ENCODE measurements at regions not wholly inside any gene's neighbourhood (a gene's known extent, or its start where the extent isn't known, plus 50 kb on each side); places are given as distances from the start of the nearest gene placed in this dataset.

- Histone ChIP-seq H3K27ac (no peak overlapping the region), H3K79me2 (ENCODE audit: low read depth) (no peaks in the 10 kb centered on the region), H3F3A (ENCODE audit: low read depth) (no peaks in the 10 kb centered on the region), H3K9me3 (ENCODE audit: low read depth) (no peaks in the 10 kb centered on the region), H2AFZ (replicated peaks) (peak overlapping the region; percentile 28), H3K4me1 (no peaks in the 10 kb centered on the region), H3K4me3 (no peak overlapping the region), H4K20me1 (ENCODE audit: low read depth) (no peaks in the 10 kb centered on the region), H3K4me2 (no peak overlapping the region), H3K9ac (no peak overlapping the region), H3K27me3 (no peaks in the 10 kb centered on the region), H3K36me3 (no peaks in the 10 kb centered on the region)
- no peaks in the 10 kb centered on the region for H3K36me3 Mint-ChIP-seq
- no peak overlapping the region for H3K27ac Mint-ChIP-seq
- DNase-seq (ENCODE audit: low spot score), result no peak
- TF ChIP-seq EZH2phosphoT487 (IDR thresholded peaks at IDR 0.05) (no peak), EZH2 (IDR thresholded peaks at IDR 0.05) (no peak), CTCF (IDR thresholded peaks at IDR 0.05) (no peak)
- no peaks in the 10 kb centered on the region for H3K9me3 Mint-ChIP-seq
- no peaks in the 10 kb centered on the region for H3K27me3 Mint-ChIP-seq (ENCODE audit: insufficient read depth, low read depth)
- H3K4me1 Mint-ChIP-seq, result no peaks in the 10 kb centered on the region
- H3K4me3 Mint-ChIP-seq, result no peak overlapping the region
Measured at GRCh38 chr2:17380003-17380402, 138.2 kb downstream of the RAD51AP2 start.

- peaks cover 4% of the 10 kb centered on the region for H3K9me3 Mint-ChIP-seq
- no peak for TF ChIP-seq EZH2 (IDR thresholded peaks at IDR 0.05)
- no peaks in the 10 kb centered on the region for H3K27me3 ChIP-seq
Measured at GRCh38 chr2:17375262-17375661, 143.0 kb downstream of the RAD51AP2 start.

GRCh38 chr2:17373741-17374140, 144.5 kb downstream of the RAD51AP2 start:
- TF ChIP-seq CTCF (IDR thresholded peaks at IDR 0.05) (no peak), EZH2 (IDR thresholded peaks at IDR 0.05) (no peak), EZH2phosphoT487 (IDR thresholded peaks at IDR 0.05) (no peak)
- no peak overlapping the region for H2AFZ ChIP-seq (replicated peaks)
- H4K20me1 ChIP-seq (ENCODE audit: low read depth), result no peaks in the 10 kb centered on the region
- H3K27me3 Mint-ChIP-seq (ENCODE audit: insufficient read depth, low read depth), result no peaks in the 10 kb centered on the region
- H3K9me3 ChIP-seq (ENCODE audit: low read depth), result no peaks in the 10 kb centered on the region
- H3K4me3 ChIP-seq, result no peak overlapping the region
- H3K27ac Mint-ChIP-seq, result no peak overlapping the region
- no peaks in the 10 kb centered on the region for H3F3A ChIP-seq (ENCODE audit: low read depth)
- H3K4me3 Mint-ChIP-seq, result no peak overlapping the region
- no peaks in the 10 kb centered on the region for H3K4me1 ChIP-seq
- no peaks in the 10 kb centered on the region for H3K27me3 ChIP-seq
- no peak overlapping the region for H3K4me2 ChIP-seq
- no peak overlapping the region for H3K27ac ChIP-seq
- H3K36me3 Mint-ChIP-seq, result no peaks in the 10 kb centered on the region
- no peak for DNase-seq (ENCODE audit: low spot score)
- H3K9me3 Mint-ChIP-seq, result peaks cover 4% of the 10 kb centered on the region
- H3K9ac ChIP-seq, result no peak overlapping the region
- H3K36me3 ChIP-seq, result no peaks in the 10 kb centered on the region
- H3K4me1 Mint-ChIP-seq, result no peaks in the 10 kb centered on the region
- H3K79me2 ChIP-seq (ENCODE audit: low read depth), result no peaks in the 10 kb centered on the region

More at GRCh38 chr2:17375262-17375661, 143.0 kb downstream of the RAD51AP2 start:
- Histone ChIP-seq H3K4me3 (no peak overlapping the region), H4K20me1 (ENCODE audit: low read depth) (no peaks in the 10 kb centered on the region), H2AFZ (replicated peaks) (peak overlapping the region; percentile 9), H3K4me2 (no peak overlapping the region), H3K27ac (no peak overlapping the region), H3F3A (ENCODE audit: low read depth) (no peaks in the 10 kb centered on the region), H3K9me3 (ENCODE audit: low read depth) (no peaks in the 10 kb centered on the region), H3K4me1 (no peaks in the 10 kb centered on the region), H3K79me2 (ENCODE audit: low read depth) (no peaks in the 10 kb centered on the region), H3K9ac (no peak overlapping the region), H3K36me3 (no peaks in the 10 kb centered on the region)
- no peak overlapping the region for H3K4me3 Mint-ChIP-seq
- no peaks in the 10 kb centered on the region for H3K36me3 Mint-ChIP-seq
- H3K27ac Mint-ChIP-seq, result no peak overlapping the region
- H3K4me1 Mint-ChIP-seq, result no peaks in the 10 kb centered on the region
- no peak for DNase-seq (ENCODE audit: low spot score)
- no peaks in the 10 kb centered on the region for H3K27me3 Mint-ChIP-seq (ENCODE audit: insufficient read depth, low read depth)

GRCh38 chr2:17373041-17373440, 145.2 kb downstream of the RAD51AP2 start:
- no peaks in the 10 kb centered on the region for H3K27me3 Mint-ChIP-seq (ENCODE audit: insufficient read depth, low read depth)
- no peaks in the 10 kb centered on the region for H3K4me1 ChIP-seq
- H3K36me3 Mint-ChIP-seq, result no peaks in the 10 kb centered on the region
- H3F3A ChIP-seq (ENCODE audit: low read depth), result no peaks in the 10 kb centered on the region
- H3K4me3 ChIP-seq, result no peak overlapping the region
- no peak overlapping the region for H3K9ac ChIP-seq
- H3K4me1 Mint-ChIP-seq, result no peaks in the 10 kb centered on the region
- no peak overlapping the region for H3K4me3 Mint-ChIP-seq
- H2AFZ ChIP-seq (replicated peaks), result no peak overlapping the region
- no peaks in the 10 kb centered on the region for H3K36me3 ChIP-seq
- no peaks in the 10 kb centered on the region for H3K9me3 ChIP-seq (ENCODE audit: low read depth)
- H3K79me2 ChIP-seq (ENCODE audit: low read depth), result no peaks in the 10 kb centered on the region
- no peak overlapping the region for H3K27ac Mint-ChIP-seq
- no peak overlapping the region for H3K4me2 ChIP-seq
- H3K27me3 ChIP-seq, result no peaks in the 10 kb centered on the region
- H4K20me1 ChIP-seq (ENCODE audit: low read depth), result no peaks in the 10 kb centered on the region
- TF ChIP-seq EZH2phosphoT487 (IDR thresholded peaks at IDR 0.05), result no peak
- H3K9me3 Mint-ChIP-seq, result peaks cover 4% of the 10 kb centered on the region
- H3K27ac ChIP-seq, result no peak overlapping the region
- no peak for DNase-seq (ENCODE audit: low spot score)

Measured in neural progenitor cell (in vitro differentiated cells).